CD14-positive monocyte (primary cell): ENCODE measurements at regions not wholly inside any gene's neighbourhood (a gene's known extent, or its start where the extent isn't known, plus 50 kb on each side); places are given as distances from the start of the nearest gene placed in this dataset.

Source experiments
- DNase-seq, 3 donors: peaks; one replicate each; pipeline ENCODE4 v3.0.0-alpha.2; 2011 to 2022
- H2AFZ ChIP-seq: 2 replicates; pipeline ENCODE4 v1.6.0; 2012; ENCODE audit warnings: mild to moderate bottlenecking, low read depth, low read length, inconsistent platforms; ENCODE audit not compliant: insufficient read depth, poor library complexity, severe bottlenecking
- H3K27ac ChIP-seq, 2 donors: 1 replicate in 1 of 2; 2 replicates in 1 of 2; pipeline ENCODE4 v1.5.1; 2012 to 2013; ENCODE audit warnings: low read length in 2 of 2, control low read depth in 1 of 2, inconsistent platforms in 1 of 2, low read depth in 1 of 2, mild to moderate bottlenecking in 1 of 2
- H3K27me3 ChIP-seq, 2 donors: one replicate each; pipeline versions ENCODE4 v1.6.0 to v1.6.1; 2011 to 2013; ENCODE audit warnings: low read length in 2 of 2; ENCODE audit not compliant: control insufficient read depth in 2 of 2, insufficient read depth in 2 of 2
- H3K36me3 ChIP-seq, 2 donors: replicated peaks in 1 of 2; 1 replicate in 1 of 2; 2 replicates in 1 of 2; pipeline versions ENCODE4 v1.5.1 to v1.6.1; 2012 to 2013; ENCODE audit warnings: low read length in 2 of 2, control low read depth in 1 of 2, inconsistent platforms in 1 of 2, mild to moderate bottlenecking in 1 of 2; ENCODE audit not compliant: insufficient read depth in 2 of 2, control insufficient read depth in 1 of 2
- H3K4me1 ChIP-seq, 2 donors: 1 replicate in 1 of 2; 2 replicates in 1 of 2; pipeline versions ENCODE4 v1.5.1 to v1.6.1; 2012 to 2013; ENCODE audit warnings: low read length in 2 of 2, control low read depth in 1 of 2, inconsistent platforms in 1 of 2, mild to moderate bottlenecking in 1 of 2, moderate library complexity in 1 of 2; ENCODE audit not compliant: insufficient read depth in 2 of 2, control insufficient read depth in 1 of 2
- H3K4me2 ChIP-seq: replicated peaks from 2 replicates; pipeline ENCODE3; 2012; ENCODE audit warnings: low read length, moderate library complexity, mild to moderate bottlenecking; ENCODE audit not compliant: poor library complexity, severe bottlenecking; ENCODE audit errors: extremely low read depth
- H3K4me3 ChIP-seq, 3 experiments: fragments of 200-600 bp in 1 of 3; sonication (generic) in 1 of 3; replicated peaks in 1 of 3; 1 replicate in 2 of 3; 2 replicates in 1 of 3; pipeline ENCODE4 v1.5.1; 2011 to 2013; ENCODE audit warnings: low read length in 3 of 3, mild to moderate bottlenecking in 3 of 3, control low read depth in 2 of 3, low read depth in 2 of 3, inconsistent platforms in 1 of 3, moderate library complexity in 1 of 3
- H3K79me2 ChIP-seq: 2 replicates; pipeline ENCODE4 v1.6.0; 2012; ENCODE audit warnings: mild to moderate bottlenecking, control low read depth, inconsistent platforms, low read length, moderate library complexity; ENCODE audit not compliant: insufficient read depth
- H3K9ac ChIP-seq: 2 replicates; pipeline ENCODE4 v1.6.0; 2017; ENCODE audit warnings: low read length, mild to moderate bottlenecking; ENCODE audit not compliant: insufficient read depth, poor library complexity, severe bottlenecking
- H3K9me3 ChIP-seq, 2 donors: replicated peaks in 1 of 2; 1 replicate in 1 of 2; 2 replicates in 1 of 2; pipeline versions ENCODE4 v1.5.1 to v1.6.1; 2012 to 2013; ENCODE audit warnings: low read length in 2 of 2, control low read depth in 1 of 2; ENCODE audit not compliant: control insufficient read depth in 1 of 2, insufficient read depth in 1 of 2
- H4K20me1 ChIP-seq: 2 replicates; pipeline ENCODE4 v1.6.0; 2012; ENCODE audit warnings: mild to moderate bottlenecking, low read length, control low read depth, moderate library complexity; ENCODE audit not compliant: insufficient read depth
- H3K27ac Mint-ChIP-seq, 7 donors: one replicate each; pipeline ENCODE4 v1.8.0; 2020; ENCODE audit warnings: mild to moderate bottlenecking in 7 of 7, mixed read lengths in 7 of 7, moderate library complexity in 6 of 7, inconsistent platforms in 2 of 7
- H3K27me3 Mint-ChIP-seq, 3 donors: one replicate each; pipeline ENCODE4 v1.8.0; 2021 to 2022; ENCODE audit warnings: low read depth in 3 of 3, mild to moderate bottlenecking in 3 of 3, mixed read lengths in 3 of 3, moderate library complexity in 3 of 3, inconsistent platforms in 1 of 3
- H3K36me3 Mint-ChIP-seq, 2 donors: one replicate each; pipeline ENCODE4 v1.8.0; 2020; ENCODE audit warnings: mixed read lengths in 2 of 2, inconsistent platforms in 1 of 2, mild to moderate bottlenecking in 1 of 2
- H3K4me1 Mint-ChIP-seq: one replicate; pipeline ENCODE4 v1.8.0; 2020; ENCODE audit warnings: mild to moderate bottlenecking, mixed read lengths
- H3K4me3 Mint-ChIP-seq, 2 donors: one replicate each; pipeline ENCODE4 v1.8.0; 2020; ENCODE audit warnings: mild to moderate bottlenecking in 2 of 2, mixed read lengths in 2 of 2, moderate library complexity in 1 of 2
- H3K9me3 Mint-ChIP-seq, 7 donors: one replicate each; pipeline ENCODE4 v1.8.0; 2020 to 2022; ENCODE audit warnings: mixed read lengths in 7 of 7, mild to moderate bottlenecking in 6 of 7, moderate library complexity in 6 of 7, inconsistent platforms in 2 of 7
- intact Hi-C, 2 donors: fragments of 100-400 bp; cut with micrococcal nuclease; formaldehyde crosslinking; loops; one replicate each; pipeline versions ENCODE4 v1.15.0 to v1.15.1; 2023
- TF ChIP-seq, protein P1 (sequence below): fragments of 200-600 bp; IDR thresholded peaks from one replicate; pipeline ENCODE4 v1.8.0; 2022; ENCODE audit warnings: antibody characterized with exemption, mild to moderate bottlenecking

DNA sequence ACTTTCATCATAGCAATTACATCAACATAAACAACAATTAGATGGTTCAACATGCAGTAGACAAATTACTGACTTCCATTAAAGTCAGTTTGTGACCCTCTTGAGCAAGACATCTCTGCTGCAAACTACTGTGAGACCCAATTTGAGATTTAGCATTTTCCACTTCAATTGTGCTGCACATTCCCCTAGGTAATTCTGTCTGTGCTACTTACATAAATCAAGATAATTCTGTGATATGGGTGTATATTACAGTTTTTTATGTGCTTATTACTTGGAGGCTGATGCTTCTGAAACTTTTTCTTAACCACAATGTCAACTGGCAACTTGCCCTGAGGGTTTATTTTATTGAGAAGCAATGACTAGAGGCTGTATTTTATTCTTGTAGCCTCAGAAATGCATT is 1714.4 kb downstream of the OLFM4 start:
- H3K36me3 Mint-ChIP-seq = no peaks in the 10 kb centered on the region
- intact Hi-C loops = no loop called here
- H3K4me1 ChIP-seq = no peaks in the 10 kb centered on the region
- no peaks in the 10 kb centered on the region for H3K9me3 ChIP-seq
- no peak overlapping the region for H3K27ac Mint-ChIP-seq
- H4K20me1 ChIP-seq = no peaks in the 10 kb centered on the region
- H2AFZ ChIP-seq = no peak overlapping the region
- H3K79me2 ChIP-seq = no peaks in the 10 kb centered on the region
- H3K4me1 Mint-ChIP-seq = no peaks in the 10 kb centered on the region
- H3K27ac ChIP-seq = no peak overlapping the region
- no peak for DNase-seq
- H3K4me3 Mint-ChIP-seq = no peak overlapping the region
- H3K9me3 Mint-ChIP-seq = peaks cover 0 to 3% (median 1%) of the 10 kb centered on the region in 7 donors
- no peaks in the 10 kb centered on the region for H3K36me3 ChIP-seq
- TF ChIP-seq, protein P1, sequence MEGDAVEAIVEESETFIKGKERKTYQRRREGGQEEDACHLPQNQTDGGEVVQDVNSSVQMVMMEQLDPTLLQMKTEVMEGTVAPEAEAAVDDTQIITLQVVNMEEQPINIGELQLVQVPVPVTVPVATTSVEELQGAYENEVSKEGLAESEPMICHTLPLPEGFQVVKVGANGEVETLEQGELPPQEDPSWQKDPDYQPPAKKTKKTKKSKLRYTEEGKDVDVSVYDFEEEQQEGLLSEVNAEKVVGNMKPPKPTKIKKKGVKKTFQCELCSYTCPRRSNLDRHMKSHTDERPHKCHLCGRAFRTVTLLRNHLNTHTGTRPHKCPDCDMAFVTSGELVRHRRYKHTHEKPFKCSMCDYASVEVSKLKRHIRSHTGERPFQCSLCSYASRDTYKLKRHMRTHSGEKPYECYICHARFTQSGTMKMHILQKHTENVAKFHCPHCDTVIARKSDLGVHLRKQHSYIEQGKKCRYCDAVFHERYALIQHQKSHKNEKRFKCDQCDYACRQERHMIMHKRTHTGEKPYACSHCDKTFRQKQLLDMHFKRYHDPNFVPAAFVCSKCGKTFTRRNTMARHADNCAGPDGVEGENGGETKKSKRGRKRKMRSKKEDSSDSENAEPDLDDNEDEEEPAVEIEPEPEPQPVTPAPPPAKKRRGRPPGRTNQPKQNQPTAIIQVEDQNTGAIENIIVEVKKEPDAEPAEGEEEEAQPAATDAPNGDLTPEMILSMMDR = no peak
- H3K27me3 ChIP-seq = no peaks in the 10 kb centered on the region
- H3K27me3 Mint-ChIP-seq = no peaks in the 10 kb centered on the region
- H3K4me2 ChIP-seq = no peak overlapping the region
- no peak overlapping the region for H3K4me3 ChIP-seq
- no peak overlapping the region for H3K9ac ChIP-seq

DNA sequence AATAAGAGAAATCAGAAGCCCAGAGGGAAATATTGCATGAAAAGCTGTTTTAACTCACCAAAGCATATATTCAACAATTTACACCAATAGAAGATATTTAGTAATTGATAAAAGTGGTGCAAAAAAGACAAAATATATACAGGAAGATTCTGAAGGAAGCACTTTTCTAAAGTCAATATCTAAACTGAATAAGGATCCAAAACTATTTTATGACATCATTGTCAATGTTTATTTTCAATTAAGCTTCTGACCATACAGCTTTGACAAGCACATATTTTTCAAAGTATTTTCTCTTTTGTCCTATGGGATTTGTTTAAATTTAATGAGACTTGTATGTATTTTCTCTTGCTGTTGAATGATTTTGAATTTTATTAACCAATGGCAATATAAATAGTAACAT is 1716.1 kb downstream of the OLFM4 start:
- Histone ChIP-seq H3K4me3 (no peak overlapping the region), H3K9me3 (no peaks in the 10 kb centered on the region), H3K27me3 (no peaks in the 10 kb centered on the region), H3K9ac (no peak overlapping the region), H4K20me1 (no peaks in the 10 kb centered on the region), H2AFZ (no peak overlapping the region), H3K27ac (no peak overlapping the region), H3K36me3 (no peaks in the 10 kb centered on the region), H3K4me2 (no peak overlapping the region), H3K79me2 (no peaks in the 10 kb centered on the region), H3K4me1 (no peaks in the 10 kb centered on the region)
- peaks cover 0 to 2% (median 0%) of the 10 kb centered on the region in 7 donors for H3K9me3 Mint-ChIP-seq
- no peaks in the 10 kb centered on the region for H3K36me3 Mint-ChIP-seq
- intact Hi-C loops = no loop called here
- TF ChIP-seq, protein P1 = no peak
- H3K27ac Mint-ChIP-seq = no peak overlapping the region
- H3K4me1 Mint-ChIP-seq = no peaks in the 10 kb centered on the region
- H3K4me3 Mint-ChIP-seq = no peak overlapping the region
- H3K27me3 Mint-ChIP-seq = no peaks in the 10 kb centered on the region
- DNase-seq = no peak
